Panc1 (cell line): ENCODE measurements at regions not wholly inside any gene's neighbourhood (a gene's known extent, or its start where the extent isn't known, plus 50 kb on each side); places are given as distances from the start of the nearest gene placed in this dataset.

Source experiments
- SIN3A ChIP-seq: IDR thresholded peaks from 2 replicates; pipeline ENCODE4 v1.6.1; 2012; ENCODE audit warnings: low read depth, mild to moderate bottlenecking, low read length, moderate library complexity, borderline replicate concordance; ENCODE audit not compliant: insufficient read depth
- TCF7L2 ChIP-seq: IDR thresholded peaks from 2 replicates; pipeline ENCODE4 v1.6.1; 2011; ENCODE audit warnings: mild to moderate bottlenecking, low read depth, low read length, inconsistent platforms
- TF ChIP-seq, protein P1 (sequence below): fragments of 450-650 bp; IDR thresholded peaks from 2 replicates; pipeline ENCODE4 v1.5.1; 2017; ENCODE audit warnings: mild to moderate bottlenecking

- TF ChIP-seq TCF7L2 (no peak), SIN3A (no peak)
- TF ChIP-seq, protein P1, sequence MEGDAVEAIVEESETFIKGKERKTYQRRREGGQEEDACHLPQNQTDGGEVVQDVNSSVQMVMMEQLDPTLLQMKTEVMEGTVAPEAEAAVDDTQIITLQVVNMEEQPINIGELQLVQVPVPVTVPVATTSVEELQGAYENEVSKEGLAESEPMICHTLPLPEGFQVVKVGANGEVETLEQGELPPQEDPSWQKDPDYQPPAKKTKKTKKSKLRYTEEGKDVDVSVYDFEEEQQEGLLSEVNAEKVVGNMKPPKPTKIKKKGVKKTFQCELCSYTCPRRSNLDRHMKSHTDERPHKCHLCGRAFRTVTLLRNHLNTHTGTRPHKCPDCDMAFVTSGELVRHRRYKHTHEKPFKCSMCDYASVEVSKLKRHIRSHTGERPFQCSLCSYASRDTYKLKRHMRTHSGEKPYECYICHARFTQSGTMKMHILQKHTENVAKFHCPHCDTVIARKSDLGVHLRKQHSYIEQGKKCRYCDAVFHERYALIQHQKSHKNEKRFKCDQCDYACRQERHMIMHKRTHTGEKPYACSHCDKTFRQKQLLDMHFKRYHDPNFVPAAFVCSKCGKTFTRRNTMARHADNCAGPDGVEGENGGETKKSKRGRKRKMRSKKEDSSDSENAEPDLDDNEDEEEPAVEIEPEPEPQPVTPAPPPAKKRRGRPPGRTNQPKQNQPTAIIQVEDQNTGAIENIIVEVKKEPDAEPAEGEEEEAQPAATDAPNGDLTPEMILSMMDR: no peak
These were observed 656.9 kb downstream of the KCNT2 start for GRCh38 chr1:195951313-195951712.
